ENCODE measurements at regions not wholly inside any gene's neighbourhood (a gene's known extent, or its start where the extent isn't known, plus 50 kb on each side); places are given as distances from the start of the nearest gene placed in this dataset.

GRCh38 chr12:90514325-90514724 lies 440.7 kb downstream of the CCER1 start:
- DNase-seq (ENCODE audit: low read depth, low spot score), result no peak
- no peak overlapping the region for H3K4me3 ChIP-seq
- CTCF ChIA-PET, result interaction anchor here (1.0 to 1.4 kb wide), 3 partner anchors 14 to 55 kb away, joined by 3 read pairs; no protein-coding TSS in a partner anchor
- H3K27ac ChIP-seq (ENCODE audit: control insufficient read depth, insufficient read depth), result no peak overlapping the region
- SMC1A ChIA-PET (ENCODE audit: uncharacterized antibody, unreplicated experiment), result interaction anchor here (0.7 to 2.4 kb wide), 6 partner anchors 9 to 78 kb away, joined by 3 to 6 read pairs (median 4); no protein-coding TSS in a partner anchor
- RAD21 ChIA-PET (ENCODE audit: unreplicated experiment), result interaction anchor here (0.5 kb wide), 1 partner anchor 32 kb away, joined by 3 read pairs; no protein-coding TSS in a partner anchor
- in situ Hi-C loops (cut with MboI) (no loop called here), intact Hi-C loops (cut with micrococcal nuclease; ENCODE audit: unreplicated experiment) (no loop called here)
- H3K9ac ChIP-seq (ENCODE audit: control insufficient read depth, insufficient read depth, low read length), result no peak overlapping the region
- BruUV-seq (replicated peaks), result no TSS peak
- POLR2A ChIA-PET, result no interaction called here
- no peak overlapping the region for H3K4me2 ChIP-seq (ENCODE audit: control insufficient read depth, insufficient read depth)
- WGBS (ENCODE audit: insufficient coverage, insufficient replicate concordance, low lambda C conversion rate, missing lambda C conversion rate), result 72% methylated on average over 3 of the region's 3 CpGs
- no peaks in the 10 kb centered on the region for H4K20me1 ChIP-seq (ENCODE audit: control insufficient read depth, insufficient read depth)
- H3K79me2 ChIP-seq (ENCODE audit: control insufficient read depth, insufficient read depth, low read length), result no peaks in the 10 kb centered on the region
- FAIRE-seq, result no peak
- ATAC-seq, result no peak
- no peaks in the 10 kb centered on the region; the same call in 2 of the 3 replicates for H3K9me3 ChIP-seq (replicated peaks; ENCODE audit: control insufficient read depth, insufficient read depth, low read length)
- H3K4me1 ChIP-seq (ENCODE audit: control insufficient read depth, insufficient read depth, low read length), result peaks cover 5% of the 10 kb centered on the region; the same call in 1 of the 2 replicates
- H3K27me3 ChIP-seq (replicated peaks in 1 of 2; ENCODE audit: control insufficient read depth in 2 of 2, insufficient read depth in 2 of 2, low read length in 1 of 2), result no peaks in the 10 kb centered on the region
- no peak overlapping the region for H2AFZ ChIP-seq (ENCODE audit: control insufficient read depth, low read depth, low read length)
- H3K36me3 ChIP-seq (ENCODE audit: control insufficient read depth in 2 of 2, insufficient read depth in 2 of 2, low read length in 1 of 2), result no peaks in the 10 kb centered on the region
- no peak for TF ChIP-seq IRF5 (IDR thresholded peaks at IDR 0.05; ENCODE audit: borderline replicate concordance)
- no peak for TF ChIP-seq BCL3 (IDR thresholded peaks at IDR 0.05; ENCODE audit: borderline replicate concordance, insufficient read depth, low read depth, low read length, poor library complexity, severe bottlenecking)
- no peak for TF ChIP-seq YBX1 (IDR thresholded peaks at IDR 0.05)
- TF ChIP-seq SMAD5 (IDR thresholded peaks at IDR 0.05; ENCODE audit: low read depth), result no peak
- no peak for TF ChIP-seq EP300 (IDR thresholded peaks at IDR 0.05; ENCODE audit: borderline replicate concordance in 1 of 2, control insufficient read depth in 1 of 2, low read depth in 2 of 2, low read length in 2 of 2)
- no peak for TF ChIP-seq BCLAF1 (IDR thresholded peaks at IDR 0.05)
- no peak for TF ChIP-seq CBX3 (IDR thresholded peaks at IDR 0.05; ENCODE audit: borderline replicate concordance, low read depth)
- no peak for TF ChIP-seq CHD4 (IDR thresholded peaks at IDR 0.05)
- no peak for TF ChIP-seq NR2C1 (IDR thresholded peaks at IDR 0.05)
- TF ChIP-seq NFXL1 (IDR thresholded peaks at IDR 0.05; ENCODE audit: borderline replicate concordance), result no peak
- TF ChIP-seq KLF5 (IDR thresholded peaks at IDR 0.05; ENCODE audit: partially characterized antibody), result no peak
- TF ChIP-seq LARP7 (IDR thresholded peaks at IDR 0.05), result no peak
- no peak for TF ChIP-seq HCFC1 (IDR thresholded peaks at IDR 0.05; ENCODE audit: low read length)
- TF ChIP-seq ZZZ3 (IDR thresholded peaks at IDR 0.05; ENCODE audit: control insufficient read depth, insufficient read length, low read depth), result no peak
- no peak for TF ChIP-seq MTA3 (IDR thresholded peaks at IDR 0.05; ENCODE audit: borderline replicate concordance, low read length)
- no peak for TF ChIP-seq ZNF622 (IDR thresholded peaks at IDR 0.05)
- no peak for TF ChIP-seq E4F1 (IDR thresholded peaks at IDR 0.05; ENCODE audit: borderline replicate concordance, partially characterized antibody)

Data from GM12878 (cell line).